Cardiac septum (tissue), 1 donor: ENCODE measurements at regions not wholly inside any gene's neighbourhood (a gene's known extent, or its start where the extent isn't known, plus 50 kb on each side); places are given as distances from the start of the nearest gene placed in this dataset.

Source experiments
- DNase-seq: peaks from one replicate; pipeline ENCODE4 v3.0.0-alpha.2; 2020; ENCODE audit warnings: low spot score
- intact Hi-C: fragments of 100-400 bp; cut with DNase I; formaldehyde crosslinking; loops from one replicate; pipeline ENCODE4 v1.14.0; 2022
- donor health status: DM: no; HTN: no; CAD: no.

- intact Hi-C loops, result no loop called here
- DNase-seq, result no peak
Observed at GRCh38 chr11:37788141-37788877, 1190.3 kb upstream of the RAG2 start.

DNA sequence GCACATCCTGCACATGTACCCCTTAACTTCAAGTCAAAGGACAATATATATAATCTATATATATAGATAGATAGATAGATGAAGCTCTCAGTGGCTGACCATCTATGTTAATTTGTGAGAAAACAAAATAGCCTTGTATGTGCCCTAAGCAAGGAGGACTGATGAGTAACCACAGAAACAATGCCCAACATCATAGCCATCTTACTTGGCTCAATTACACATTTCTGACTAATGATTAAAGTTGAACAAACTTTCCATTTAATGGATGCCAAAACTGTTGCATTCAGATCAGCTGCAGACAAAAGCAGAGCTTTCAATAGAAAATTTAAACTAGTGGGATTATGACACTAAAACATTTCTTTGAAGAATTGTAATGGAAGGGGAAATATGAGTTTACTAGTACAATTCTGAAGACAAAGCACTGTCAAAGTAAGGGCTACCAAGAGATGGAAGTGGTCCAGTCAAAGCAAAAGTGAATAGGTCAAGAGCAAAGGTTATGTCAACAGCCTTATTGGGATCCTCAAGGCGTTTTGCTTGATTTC is 1188.2 kb upstream of the RAG2 start:
- DNase-seq, result no peak
- intact Hi-C loops, result no loop called here

GRCh38 chr11:37774441-37774840 is 1176.4 kb upstream of the RAG2 start:
- no peak for DNase-seq
- intact Hi-C loops, result no loop called here

GRCh38 chr11:37770145-37770544 is 1172.1 kb upstream of the RAG2 start:
- DNase-seq, result no peak
- intact Hi-C loops, result no loop called here

DNA sequence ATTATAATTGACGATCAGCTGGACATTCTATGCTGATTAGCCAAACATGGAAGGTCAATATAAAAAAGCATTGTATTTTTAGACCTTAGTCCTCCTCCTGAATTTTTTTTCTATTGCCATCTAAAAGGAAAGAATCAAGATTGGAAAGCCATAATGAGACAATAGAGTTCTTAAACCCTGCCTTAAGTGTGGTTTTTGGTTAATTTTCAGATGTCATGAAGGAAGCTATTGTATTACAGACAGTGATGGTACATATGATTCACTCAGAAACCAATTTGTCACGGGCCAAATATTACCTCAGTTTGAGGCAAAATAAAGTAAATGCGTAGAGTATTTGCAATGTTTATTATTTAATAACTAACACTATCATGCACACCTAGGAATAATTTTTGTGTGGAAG is 1164.0 kb upstream of the RAG2 start:
- intact Hi-C loops, result no loop called here
- DNase-seq, result no peak

DNA sequence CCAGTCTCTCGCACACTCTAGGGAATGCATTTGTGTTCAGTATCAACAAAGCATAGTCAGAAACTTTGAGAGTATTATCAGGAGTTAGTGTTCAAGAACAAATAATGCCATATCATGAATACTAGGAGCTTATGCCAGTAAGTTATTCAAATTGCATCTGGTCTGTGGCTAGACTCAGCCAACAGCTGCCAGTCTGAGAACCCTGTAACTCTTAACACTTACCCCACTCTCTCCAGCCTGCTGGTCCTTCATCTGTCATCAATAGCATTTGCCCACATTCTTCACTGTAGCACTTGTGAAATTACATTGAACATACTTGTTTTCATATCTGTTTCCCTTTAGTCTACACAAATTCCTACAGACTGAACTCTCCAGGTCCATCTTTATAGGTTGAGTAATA is 1157.5 kb upstream of the RAG2 start:
- intact Hi-C loops, result no loop called here
- no peak for DNase-seq

DNA sequence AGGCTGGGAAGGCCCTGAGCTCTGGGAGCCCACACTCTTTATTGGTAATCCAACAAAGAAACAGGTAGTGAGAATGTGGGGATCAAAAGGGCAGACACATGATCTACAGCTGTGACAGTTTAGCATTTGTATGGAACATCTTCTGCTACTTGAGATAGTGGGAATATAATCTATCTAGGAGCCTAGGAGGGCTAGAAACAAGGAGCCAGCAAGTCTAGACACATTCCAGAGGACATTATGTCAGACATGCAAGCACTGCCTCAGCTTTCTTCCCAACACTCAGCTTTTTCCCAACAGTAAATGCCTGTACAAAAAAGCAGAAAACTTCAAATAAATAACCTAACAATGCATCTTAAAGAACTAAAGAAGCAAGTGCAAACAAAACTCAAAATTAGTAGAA is 1150.6 kb upstream of the RAG2 start:
- intact Hi-C loops, result no loop called here
- DNase-seq, result no peak

DNA sequence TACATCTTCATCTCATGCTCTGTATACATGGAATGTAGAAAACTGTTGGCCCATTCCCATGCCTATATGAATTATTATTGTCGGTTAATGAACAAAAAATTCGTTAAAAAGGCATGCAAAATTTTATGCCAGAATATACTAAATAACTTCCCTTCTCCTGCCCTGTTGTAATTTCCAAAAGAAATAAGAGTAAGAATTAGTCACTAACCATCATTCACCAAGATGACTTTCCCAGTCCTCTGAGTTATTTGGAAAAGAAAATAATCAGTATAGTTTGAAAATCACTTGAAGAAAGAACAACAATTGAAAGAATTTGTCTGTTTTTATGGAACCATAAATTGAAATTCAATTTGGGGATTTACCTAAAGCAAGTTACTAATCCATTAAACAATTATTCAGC is 1149.1 kb upstream of the RAG2 start:
- intact Hi-C loops, result no loop called here
- DNase-seq, result no peak

- DNase-seq, result no peak
- intact Hi-C loops, result no loop called here
Observed at GRCh38 chr11:37727371-37727770, 1129.3 kb upstream of the RAG2 start.

- intact Hi-C loops, result no loop called here
- no peak for DNase-seq
Observed at GRCh38 chr11:37724315-37724714, 1126.3 kb upstream of the RAG2 start.

DNA sequence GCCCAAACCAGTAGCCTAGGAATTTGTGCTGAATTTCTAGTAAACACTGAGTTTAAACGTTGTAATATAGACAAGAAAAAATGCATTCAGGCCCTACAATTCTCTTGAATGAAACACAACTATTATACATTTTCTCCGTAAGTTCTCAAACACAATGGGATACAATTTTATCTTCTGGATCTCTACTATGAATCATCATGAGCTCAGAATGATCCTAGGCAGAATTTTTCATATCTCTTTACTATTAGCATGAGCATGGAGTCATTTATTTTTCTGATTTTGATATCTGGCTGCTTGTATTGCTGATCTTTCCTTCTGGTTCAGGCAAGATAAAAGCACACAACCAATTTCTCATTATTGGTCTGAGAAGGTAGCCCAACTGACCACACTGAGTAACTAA is 1123.4 kb upstream of the RAG2 start:
- intact Hi-C loops, result no loop called here

GRCh38 chr11:37718431-37718999 is 1120.5 kb upstream of the RAG2 start:
- intact Hi-C loops, result no loop called here
- DNase-seq, result no peak

More for the DNA sequence above, 1123.4 kb upstream of the RAG2 start:
- DNase-seq, result no peak

- DNase-seq, result no peak
- intact Hi-C loops, result no loop called here
Observed at GRCh38 chr11:37712251-37712650, 1114.2 kb upstream of the RAG2 start.

GRCh38 chr11:37710031-37710430 is 1112.0 kb upstream of the RAG2 start:
- DNase-seq, result no peak
- intact Hi-C loops, result no loop called here

DNA sequence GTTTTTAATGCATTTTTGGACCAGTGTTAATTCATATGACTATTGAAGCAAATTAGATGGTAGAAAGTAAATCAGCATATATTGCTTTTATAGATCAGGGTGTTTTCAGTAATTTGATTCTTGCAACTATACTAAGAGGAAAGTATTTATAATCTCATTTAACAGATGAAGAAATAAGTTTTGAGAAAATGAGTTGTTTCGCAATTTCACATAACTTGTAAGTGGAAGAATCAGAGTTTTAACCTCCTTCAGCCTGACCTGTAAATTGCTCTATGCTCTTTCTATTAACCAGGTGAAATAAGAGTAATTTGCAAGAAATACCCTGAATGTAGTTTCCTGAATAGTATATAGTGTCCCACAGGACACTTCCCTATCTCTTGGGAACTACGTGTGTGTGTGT is 1106.8 kb upstream of the RAG2 start:
- DNase-seq, result no peak
- intact Hi-C loops, result no loop called here

DNA sequence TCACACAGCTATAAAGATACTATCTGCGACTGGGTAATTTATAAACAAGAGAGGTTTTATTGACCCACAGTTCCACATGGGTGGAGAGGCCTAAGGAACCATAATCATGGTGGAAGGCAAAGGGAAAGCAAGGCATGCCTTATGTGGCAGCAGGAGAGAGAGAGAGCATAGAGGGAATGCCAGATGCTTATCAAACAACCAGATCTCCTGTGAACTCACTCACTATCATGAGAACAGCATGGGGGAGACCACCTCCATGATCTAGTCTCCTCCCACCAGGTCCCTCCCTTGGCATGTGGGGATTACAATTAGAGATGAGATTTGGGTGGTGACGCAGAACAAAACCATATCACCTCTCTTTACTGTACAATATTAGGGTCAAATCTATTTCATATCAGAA is 1101.6 kb upstream of the RAG2 start:
- DNase-seq, result no peak
- intact Hi-C loops, result no loop called here

GRCh38 chr11:37695283-37695682 is 1097.2 kb upstream of the RAG2 start:
- intact Hi-C loops, result no loop called here
- no peak for DNase-seq

DNA sequence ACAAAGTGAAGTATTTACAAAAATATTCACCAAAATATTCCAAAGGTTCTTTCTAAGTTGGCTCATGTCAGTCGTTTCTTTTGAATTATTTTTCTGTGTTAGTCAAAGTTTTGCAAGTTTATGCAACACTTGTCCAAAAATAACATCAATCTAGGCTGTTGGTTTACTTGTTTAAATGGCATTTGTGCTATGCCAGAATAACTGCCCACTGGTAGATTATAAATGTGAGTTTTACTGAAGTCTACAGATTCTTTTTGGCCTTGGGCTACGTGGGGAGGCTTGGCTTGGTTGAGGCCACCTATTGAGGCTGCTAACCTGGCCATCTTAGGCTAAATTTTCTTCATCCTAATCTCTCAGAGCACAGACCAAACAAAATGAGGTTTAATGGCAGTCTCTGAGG is 1091.9 kb upstream of the RAG2 start:
- no peak for DNase-seq
- intact Hi-C loops, result no loop called here

DNA sequence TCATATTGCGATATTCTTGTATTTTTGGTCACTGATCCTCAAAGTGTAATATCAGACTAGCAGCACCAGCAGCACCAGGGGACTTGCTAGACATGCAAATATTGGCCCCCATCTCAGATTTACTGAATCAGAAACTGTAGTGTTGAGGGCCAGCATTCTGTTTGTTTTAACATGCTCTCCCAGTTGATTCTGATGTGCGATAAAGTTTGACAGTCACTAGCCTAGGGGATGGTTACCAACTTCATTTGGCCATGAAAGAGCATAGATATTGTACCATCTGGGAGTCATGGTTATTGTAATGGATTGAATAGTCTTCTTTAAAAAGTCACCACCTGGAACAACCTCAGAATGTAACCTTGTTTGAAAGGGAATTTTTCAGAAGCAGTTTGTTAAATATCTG is 1090.4 kb upstream of the RAG2 start:
- intact Hi-C loops, result no loop called here
- no peak for DNase-seq

DNA sequence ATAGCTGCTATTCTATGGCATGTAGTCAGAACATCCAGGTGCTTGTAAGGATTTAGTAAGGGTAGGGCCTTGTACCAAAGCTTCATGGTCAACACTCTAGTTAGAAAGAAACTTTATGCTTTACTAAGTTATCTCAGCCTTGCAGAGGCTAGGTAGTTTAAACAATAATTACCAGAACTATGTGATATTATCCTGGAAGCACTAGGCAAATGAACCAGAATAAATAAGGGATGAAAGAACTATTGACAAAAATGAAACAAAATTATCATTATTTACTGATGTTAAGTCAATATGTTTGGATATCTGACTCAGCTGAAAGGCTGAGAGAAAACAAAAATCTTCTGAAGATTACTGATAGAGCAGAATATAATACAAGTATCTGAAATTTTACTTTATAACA is 1089.1 kb upstream of the RAG2 start:
- DNase-seq, result no peak
- intact Hi-C loops, result no loop called here

DNA sequence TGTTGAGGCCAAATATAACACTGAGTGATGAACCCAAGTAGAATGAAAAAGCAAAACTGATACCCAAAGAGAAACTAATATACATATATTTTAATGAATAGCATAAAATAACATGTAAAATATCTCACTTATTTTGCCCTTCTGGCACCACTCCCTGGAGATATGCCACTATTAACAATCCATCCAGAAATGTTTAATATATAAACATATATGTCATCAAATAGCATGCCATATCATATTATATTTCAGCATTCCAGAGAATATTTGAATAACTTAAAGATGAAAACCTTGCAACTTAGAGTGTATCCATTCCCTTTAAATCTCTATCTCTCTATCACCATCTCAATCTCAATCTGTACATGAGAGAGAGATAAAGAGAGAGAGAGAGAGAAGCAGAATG is 1073.3 kb upstream of the RAG2 start:
- no peak for DNase-seq
- intact Hi-C loops, result no loop called here

DNA sequence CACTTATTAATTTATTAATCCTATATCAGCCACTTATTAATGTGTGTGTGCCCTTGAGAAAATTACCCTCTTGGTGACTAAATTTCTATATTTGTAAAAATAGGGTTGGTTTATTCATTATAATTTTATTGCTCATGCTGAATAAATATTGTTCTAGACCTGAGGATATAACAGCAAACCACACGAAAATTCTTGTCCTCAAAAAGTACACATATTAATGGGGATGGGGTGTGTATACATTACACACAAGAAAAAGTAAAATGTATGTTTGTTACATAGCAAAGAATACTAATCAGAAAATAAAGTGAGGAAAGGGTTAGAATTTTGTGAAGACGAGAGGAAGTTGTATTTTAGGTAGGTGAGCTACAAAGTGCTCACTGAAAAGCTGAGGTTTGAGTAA is 1068.9 kb upstream of the RAG2 start:
- intact Hi-C loops, result no loop called here
- no peak for DNase-seq
